GM19455 (cell line): ENCODE measurements at regions not wholly inside any gene's neighbourhood (a gene's known extent, or its start where the extent isn't known, plus 50 kb on each side); places are given as distances from the start of the nearest gene placed in this dataset.

Experiments used
- ATAC-seq: cut with Tn5 transposase; IDR thresholded peaks from one replicate; pipeline ENCODE4 v1.9.1; 2021; ENCODE audit not compliant: unreplicated experiment

- no peak for ATAC-seq
Observed at GRCh38 chr10:55400075-55400849, 599.2 kb upstream of the PCDH15 start.

GRCh38 chr10:55398497-55398882 is 597.5 kb upstream of the PCDH15 start:
- ATAC-seq: no peak

DNA sequence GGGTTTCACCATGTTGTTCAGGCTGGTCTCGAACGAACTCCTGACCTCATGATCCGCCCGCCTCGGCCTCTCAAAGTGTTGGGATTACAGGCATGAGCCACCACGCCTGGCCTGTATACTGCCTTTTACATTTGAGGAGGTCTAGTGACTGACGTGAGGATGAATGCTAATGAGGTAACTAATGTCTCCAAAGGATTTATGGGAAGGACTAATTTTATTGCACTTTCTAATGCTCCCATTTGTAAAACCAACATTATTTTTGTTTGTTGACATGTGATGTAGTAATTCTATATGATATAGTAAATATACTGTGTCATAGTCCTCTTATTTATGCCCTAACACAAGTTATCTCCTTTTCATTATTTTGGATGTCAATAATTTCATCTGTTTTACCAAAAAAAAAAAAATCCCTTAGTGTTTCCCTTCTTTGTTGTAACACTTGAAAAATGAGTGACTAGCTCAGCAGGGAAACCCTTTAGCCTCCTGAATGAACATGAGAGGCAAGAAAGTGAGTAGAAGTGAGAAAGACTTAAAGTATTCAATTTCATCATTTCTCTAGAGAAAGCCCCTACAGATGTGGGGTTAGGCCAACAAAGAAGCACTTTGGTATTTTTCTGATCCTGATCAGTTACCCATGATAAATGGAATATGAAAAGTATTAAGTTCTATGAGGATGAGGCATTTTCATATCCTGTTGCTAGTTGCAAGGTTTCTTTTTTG is 596.9 kb upstream of the PCDH15 start:
- no peak for ATAC-seq

DNA sequence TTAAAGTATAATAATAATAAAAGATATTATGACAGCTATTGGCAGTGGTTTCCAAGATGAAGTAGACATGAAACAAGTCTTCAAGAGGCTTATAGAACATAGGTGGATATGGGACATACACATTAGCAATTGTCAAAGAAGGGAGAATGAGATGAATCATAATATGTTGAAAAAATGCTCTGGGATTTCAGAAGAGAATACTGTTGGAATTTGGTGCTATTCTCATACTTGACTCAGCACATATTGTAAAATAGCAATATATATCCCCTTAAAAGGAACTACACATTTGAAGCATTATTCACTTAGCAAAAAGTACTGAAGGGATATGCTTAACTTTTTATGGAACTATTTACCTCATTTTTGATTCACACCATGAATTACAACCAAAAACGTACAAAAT is 577.2 kb upstream of the PCDH15 start:
- no peak for ATAC-seq

DNA sequence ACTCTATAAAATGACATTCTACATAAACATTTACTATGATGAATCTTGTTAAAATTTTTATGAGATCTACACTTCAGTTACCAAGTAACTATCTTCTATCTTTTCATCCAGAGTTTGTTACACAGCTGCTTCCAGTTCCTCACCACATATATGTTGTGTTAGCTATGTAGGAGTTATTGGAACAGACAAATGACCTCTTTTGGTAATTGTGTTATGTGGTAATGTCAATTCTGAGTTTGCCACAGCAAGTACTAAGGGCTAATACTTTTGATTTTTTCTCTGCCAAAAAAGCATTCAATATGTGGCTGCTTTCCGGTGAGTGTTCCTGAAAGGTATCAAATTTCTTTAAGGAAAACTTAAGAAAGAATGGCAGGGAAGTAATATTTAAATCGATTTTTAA is 573.9 kb upstream of the PCDH15 start:
- no peak for ATAC-seq

- no peak for ATAC-seq
Observed at GRCh38 chr10:55374060-55374459, 573.0 kb upstream of the PCDH15 start.

- ATAC-seq: no peak
Observed at GRCh38 chr10:55369670-55370420, 568.8 kb upstream of the PCDH15 start.

- ATAC-seq: no peak
Observed at GRCh38 chr10:55368467-55368866, 567.4 kb upstream of the PCDH15 start.

DNA sequence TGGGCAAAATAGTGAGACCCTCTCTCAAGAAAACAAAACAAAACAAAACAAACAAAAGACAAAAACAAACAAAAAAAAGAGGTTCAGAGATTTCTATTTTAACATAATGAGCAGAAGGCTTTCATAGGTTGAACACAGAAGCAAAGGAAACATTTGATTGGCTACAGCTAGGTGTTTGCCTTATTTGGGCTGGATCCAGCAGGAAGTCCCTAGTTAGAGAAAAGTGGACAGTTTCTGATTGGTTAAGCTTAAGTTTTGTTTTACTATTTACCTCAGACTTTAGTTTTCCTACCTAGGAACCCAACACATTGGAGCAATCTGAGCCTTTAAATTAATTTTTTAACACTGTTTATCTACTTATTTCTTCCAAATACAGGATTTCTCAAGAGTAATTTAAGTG is 566.5 kb upstream of the PCDH15 start:
- ATAC-seq: no peak

DNA sequence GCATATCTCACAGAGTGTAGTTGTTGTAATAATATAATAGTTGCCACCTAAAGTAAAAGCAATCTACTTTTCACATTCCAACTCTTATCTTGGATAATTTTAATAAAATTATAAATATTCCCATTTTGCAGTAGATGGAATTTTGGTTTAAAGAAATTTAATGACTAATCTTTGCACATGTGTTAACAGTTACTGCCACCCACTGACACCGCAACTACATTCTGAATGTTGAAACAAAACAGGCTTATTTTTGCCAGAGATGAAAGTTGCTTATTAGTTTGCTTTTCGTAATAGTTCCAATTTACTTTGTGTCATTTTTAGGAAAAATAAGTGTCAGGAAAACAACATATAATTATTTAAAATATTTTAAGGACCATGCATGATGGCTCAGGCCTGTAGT is 557.5 kb upstream of the PCDH15 start:
- ATAC-seq: no peak

- no peak for ATAC-seq
Observed at GRCh38 chr10:55353414-55353813, 552.4 kb upstream of the PCDH15 start.

DNA sequence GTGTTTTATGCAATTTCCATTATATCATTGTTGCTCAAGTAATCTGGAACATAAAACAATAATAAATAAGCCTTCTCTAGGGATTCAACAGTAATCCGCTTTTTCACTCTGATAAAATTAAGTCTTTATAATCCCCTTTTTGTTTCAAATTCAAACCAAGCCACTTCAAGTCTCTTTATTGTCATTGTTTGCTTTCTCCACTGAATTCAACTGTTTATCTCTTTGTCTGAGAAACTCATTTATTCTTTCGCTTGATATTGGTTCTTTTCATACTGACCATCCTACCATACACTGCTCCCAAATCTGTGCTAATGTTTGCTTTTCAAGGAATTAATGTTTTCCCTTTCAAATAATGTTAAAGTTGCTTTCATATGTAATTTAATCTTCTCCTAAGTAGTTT is 550.4 kb upstream of the PCDH15 start:
- no peak for ATAC-seq

GRCh38 chr10:55348534-55348933 is 547.5 kb upstream of the PCDH15 start:
- no peak for ATAC-seq

GRCh38 chr10:55330486-55330885 is 529.5 kb upstream of the PCDH15 start:
- no peak for ATAC-seq

GRCh38 chr10:55329796-55330195 is 528.8 kb upstream of the PCDH15 start:
- ATAC-seq: no peak

- ATAC-seq: no peak
Observed at GRCh38 chr10:55320187-55320700, 519.2 kb upstream of the PCDH15 start.

- ATAC-seq: no peak
Observed at GRCh38 chr10:55311848-55312635, 511.0 kb upstream of the PCDH15 start.

GRCh38 chr10:55310143-55310542 is 509.1 kb upstream of the PCDH15 start:
- ATAC-seq: no peak

GRCh38 chr10:55305285-55305684 is 504.3 kb upstream of the PCDH15 start:
- ATAC-seq: no peak

GRCh38 chr10:55287346-55287745 is 486.3 kb upstream of the PCDH15 start:
- ATAC-seq: no peak

- no peak for ATAC-seq
Observed at GRCh38 chr10:55283031-55283430, 482.0 kb upstream of the PCDH15 start.
